ENCODE measurements at regions not wholly inside any gene's neighbourhood (a gene's known extent, or its start where the extent isn't known, plus 50 kb on each side); places are given as distances from the start of the nearest gene placed in this dataset.

- no peak for TF ChIP-seq CTCF (conservative IDR thresholded peaks at IDR 0.05; ENCODE audit: low read length)
- DNase-seq (ENCODE audit: low read depth): peak; percentile 94
- peak overlapping the region; percentile 3; the same call in 1 of the 2 replicates for H3K4me3 ChIP-seq (ENCODE audit: low read length)
Measured at GRCh38 chr2:43158259-43158880, 68.0 kb downstream of the ZFP36L2 start.

GRCh38 chr2:43157506-43158246 is 68.7 kb downstream of the ZFP36L2 start:
- H3K4me3 ChIP-seq (ENCODE audit: low read length): no peak overlapping the region
- no peak for TF ChIP-seq CTCF (conservative IDR thresholded peaks at IDR 0.05; ENCODE audit: low read length)
- DNase-seq (ENCODE audit: low read depth): peak; percentile 42

DNA sequence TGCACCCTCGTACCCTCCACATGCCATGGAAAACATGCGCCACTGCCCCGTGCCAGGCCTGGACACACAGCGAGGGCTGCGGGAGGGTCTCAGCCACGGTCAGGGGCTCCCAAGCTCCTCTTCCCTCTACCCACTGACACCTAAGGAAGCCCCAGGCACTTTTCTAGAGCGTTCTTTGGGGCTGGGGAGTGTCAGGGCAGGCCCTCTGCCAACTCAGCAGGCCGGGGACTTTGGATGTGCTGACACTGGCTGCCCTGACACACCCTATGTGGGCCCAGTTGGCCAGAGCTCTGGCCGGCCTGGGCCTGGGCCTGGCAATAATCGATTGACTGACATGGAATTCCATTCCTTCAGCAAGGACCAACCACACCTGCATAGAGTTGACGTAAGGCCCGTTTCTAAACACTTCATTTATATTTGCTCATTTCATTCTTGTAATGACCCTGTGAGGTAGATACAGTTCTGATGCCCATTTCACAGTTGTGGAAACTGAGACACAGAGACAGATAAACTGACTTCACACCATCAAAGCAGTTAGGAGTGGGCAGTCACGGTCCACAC is 70.5 kb downstream of the ZFP36L2 start:
- DNase-seq (ENCODE audit: low read depth): no peak
- TF ChIP-seq CTCF (conservative IDR thresholded peaks at IDR 0.05; ENCODE audit: low read length): no peak
- H3K4me3 ChIP-seq (ENCODE audit: low read length): no peak overlapping the region

- H3K4me3 ChIP-seq (ENCODE audit: low read length): no peak overlapping the region
- no peak for TF ChIP-seq CTCF (conservative IDR thresholded peaks at IDR 0.05; ENCODE audit: low read length)
- no peak for DNase-seq (ENCODE audit: low read depth)
Measured at GRCh38 chr2:43154685-43155084, 71.7 kb downstream of the ZFP36L2 start.

DNA sequence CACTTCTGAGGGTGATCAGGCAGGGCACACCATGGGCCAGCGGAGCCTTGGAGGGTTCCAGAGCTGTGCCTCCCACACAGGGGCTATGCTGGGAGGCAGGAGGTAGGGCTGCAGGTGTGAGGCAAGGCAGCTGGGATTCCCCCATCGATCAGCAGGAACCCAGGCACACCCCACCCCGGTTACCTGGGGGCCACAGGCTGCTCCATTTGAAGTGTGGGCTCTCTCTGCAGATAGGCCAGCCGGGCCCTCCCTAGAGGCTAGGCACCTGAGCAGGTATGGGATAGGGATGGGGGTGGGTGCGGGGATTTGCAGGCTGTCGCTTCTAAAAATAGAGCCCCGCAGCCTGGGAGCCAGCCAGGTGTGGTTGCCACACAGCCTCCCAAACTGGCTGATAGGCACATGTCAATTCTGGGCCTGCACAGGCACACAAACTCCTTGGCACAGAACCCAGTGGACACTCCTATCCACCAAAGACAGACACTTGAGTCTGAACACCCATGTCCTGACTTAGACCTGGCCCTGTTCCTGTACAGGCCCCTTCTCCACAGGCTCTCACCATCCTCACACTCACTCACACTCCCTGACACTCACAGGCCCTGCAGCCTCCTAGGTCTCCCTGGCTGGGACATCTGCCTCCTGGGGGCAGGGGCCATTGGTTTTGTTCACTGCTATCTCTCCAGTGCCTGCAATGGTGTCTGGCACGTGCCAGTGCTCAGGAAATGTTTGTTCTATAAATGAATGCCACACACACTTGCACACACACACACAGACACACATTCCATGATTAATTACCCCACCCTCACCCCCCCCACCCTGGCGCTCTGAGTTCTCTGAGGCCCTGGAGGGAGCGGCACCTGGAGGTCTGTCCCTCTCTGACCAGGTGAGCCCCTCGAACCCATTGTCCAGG is 73.4 kb downstream of the ZFP36L2 start:
- no peak for TF ChIP-seq CTCF (conservative IDR thresholded peaks at IDR 0.05; ENCODE audit: low read length)
- DNase-seq (ENCODE audit: low read depth): no peak
- no peak overlapping the region for H3K4me3 ChIP-seq (ENCODE audit: low read length)

DNA sequence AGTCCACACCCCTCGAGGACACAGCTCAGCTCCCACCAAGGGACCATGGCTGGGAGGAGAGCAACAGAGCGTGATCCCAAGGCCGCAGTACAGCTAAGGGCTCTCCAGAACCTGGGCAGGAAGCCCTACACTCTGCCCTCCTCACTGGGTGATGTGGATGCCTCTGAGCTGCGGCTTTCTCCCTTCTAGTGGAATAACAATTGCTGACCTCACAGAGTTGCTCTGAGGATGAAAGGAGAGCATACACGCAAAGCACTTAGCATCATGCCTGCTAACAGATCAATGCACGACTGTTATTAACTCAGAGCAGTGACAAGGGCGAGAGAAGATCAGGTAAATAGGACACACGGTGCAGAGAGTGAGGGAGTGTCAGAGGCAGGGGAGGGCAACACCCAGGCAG is 74.2 kb downstream of the ZFP36L2 start:
- no peak for DNase-seq (ENCODE audit: low read depth)
- no peak for TF ChIP-seq CTCF (conservative IDR thresholded peaks at IDR 0.05; ENCODE audit: low read length)
- H3K4me3 ChIP-seq (ENCODE audit: low read length): no peak overlapping the region
